Right ventricle myocardium inferior (tissue), 1 donor: ENCODE measurements at regions not wholly inside any gene's neighbourhood (a gene's known extent, or its start where the extent isn't known, plus 50 kb on each side); places are given as distances from the start of the nearest gene placed in this dataset.

Experiments used
- ATAC-seq: fragments of 200-7000 bp; cut with Tn5 transposase; one replicate; pipeline ENCODE4 v1.9.1; 2020; ENCODE audit warnings: mild to moderate bottlenecking, moderate library complexity
- DNase-seq: peaks from one replicate; pipeline ENCODE4 v3.0.0; 2021; ENCODE audit errors: missing footprints
- intact Hi-C: fragments of 100-400 bp; cut with DNase I; formaldehyde crosslinking; loops from one replicate; pipeline ENCODE4 v1.11.0; 2022
- donor health status: DM: no; HTN: yes; CAD: no; lungs with severe emphysema.

GRCh38 chr13:31032528-31033113 lies 100.2 kb downstream of the TEX26 start:
- DNase-seq (no peak), ATAC-seq (no peak)
- intact Hi-C loops = no loop called here

- no peak for ATAC-seq
- intact Hi-C loops = no loop called here
- no peak for DNase-seq
Observed at GRCh38 chr13:31031482-31031881, 99.0 kb downstream of the TEX26 start.

GRCh38 chr13:31029102-31029501 lies 96.6 kb downstream of the TEX26 start:
- intact Hi-C loops = no loop called here
- DNase-seq = no peak
- no peak for ATAC-seq

GRCh38 chr13:31027136-31027535 lies 94.7 kb downstream of the TEX26 start:
- intact Hi-C loops = no loop called here
- ATAC-seq (no peak), DNase-seq (no peak)
